WTC11 (cell line): ENCODE measurements at regions not wholly inside any gene's neighbourhood (a gene's known extent, or its start where the extent isn't known, plus 50 kb on each side); places are given as distances from the start of the nearest gene placed in this dataset.

Experiments used
- ATAC-seq: fragments of 200-7000 bp; cut with Tn5 transposase; 2 replicates; pipeline ENCODE4 v1.10.0; 2021; ENCODE audit warnings: mild to moderate bottlenecking, moderate library complexity
- CTCF ChIA-PET: fragments of 300-600 bp; sonication (Branson Sonifier 250); formaldehyde crosslinking; loops from one replicate; lab custom pipeline; 2021; ENCODE audit warnings: antibody characterized with exemption; lab: Charles Lee
- POLR2A ChIA-PET: fragments of 350-600 bp; sonication (Branson Sonifier 250); formaldehyde crosslinking; loops from one replicate; lab custom pipeline; 2021; ENCODE audit warnings: antibody characterized with exemption; lab: Charles Lee
- DNase-seq: peaks from one replicate; pipeline ENCODE4 v3.0.0; 2021; ENCODE audit warnings: low spot score
- H3K27ac Mint-ChIP-seq: 2 replicates; pipeline ENCODE4 v1.8.0; 2021; ENCODE audit warnings: mixed read lengths
- H3K27me3 Mint-ChIP-seq: 2 replicates; pipeline ENCODE4 v1.8.0; 2021; ENCODE audit warnings: low read depth, mild to moderate bottlenecking, moderate library complexity, mixed read lengths
- H3K36me3 Mint-ChIP-seq: 2 replicates; pipeline ENCODE4 v1.8.0; 2021; ENCODE audit warnings: mixed read lengths
- H3K4me1 Mint-ChIP-seq: 2 replicates; pipeline ENCODE4 v1.8.0; 2022; ENCODE audit warnings: mixed read lengths
- H3K4me3 Mint-ChIP-seq: 2 replicates; pipeline ENCODE4 v1.8.0; 2021; ENCODE audit warnings: mild to moderate bottlenecking, moderate library complexity, mixed read lengths
- H3K9me3 Mint-ChIP-seq: 2 replicates; pipeline ENCODE4 v1.8.0; 2021; ENCODE audit warnings: mixed read lengths
- ATF1 ChIP-seq: sonication (generic); formaldehyde crosslinking; IDR thresholded peaks from 2 replicates; pipeline ENCODE4 v1.8.1; 2023; ENCODE audit warnings: mild to moderate bottlenecking, moderate library complexity, missing genetic modification reagents
- CREM ChIP-seq: sonication (generic); formaldehyde crosslinking; IDR thresholded peaks from 2 replicates; pipeline ENCODE4 v1.8.1; 2022; ENCODE audit warnings: mild to moderate bottlenecking, missing genetic modification reagents, moderate library complexity
- CTCF ChIP-seq: fragments of 200-600 bp; IDR thresholded peaks from 2 replicates; pipeline ENCODE4 v1.8.0; 2022; ENCODE audit warnings: antibody characterized with exemption
- EMX1 ChIP-seq: fragments of 250-450 bp; sonication (Bioruptor Pico); IDR thresholded peaks from 2 replicates; pipeline ENCODE4 v1.8.0; 2021; ENCODE audit warnings: mild to moderate bottlenecking
- FOXP1 ChIP-seq: sonication (generic); formaldehyde crosslinking; IDR thresholded peaks from 2 replicates; pipeline ENCODE4 v1.8.0; 2022; ENCODE audit warnings: missing genetic modification reagents, mild to moderate bottlenecking, moderate library complexity, borderline replicate concordance
- GRHL2 ChIP-seq: fragments of 250-450 bp; sonication (Bioruptor Pico); IDR thresholded peaks from 2 replicates; pipeline ENCODE4 v1.8.0; 2022; ENCODE audit warnings: mild to moderate bottlenecking, moderate library complexity; ENCODE audit not compliant: insufficient replicate concordance, severe bottlenecking
- IRF2 ChIP-seq: sonication (generic); formaldehyde crosslinking; IDR thresholded peaks from 2 replicates; pipeline ENCODE4 v1.8.0; 2022; ENCODE audit warnings: low read depth, missing genetic modification reagents, borderline replicate concordance
- KAT7 ChIP-seq: sonication (generic); formaldehyde crosslinking; IDR thresholded peaks from 2 replicates; pipeline ENCODE4 v1.8.1; 2023; ENCODE audit warnings: missing genetic modification reagents, mild to moderate bottlenecking, borderline replicate concordance
- NFATC4 ChIP-seq: fragments of 250-450 bp; sonication (Bioruptor Pico); IDR thresholded peaks from 2 replicates; pipeline ENCODE4 v1.9.0; 2021; ENCODE audit warnings: mild to moderate bottlenecking
- OVOL2 ChIP-seq: fragments of 250-450 bp; sonication (Bioruptor Pico); IDR thresholded peaks from 2 replicates; pipeline ENCODE4 v1.9.0; 2021; ENCODE audit warnings: mild to moderate bottlenecking, borderline replicate concordance
- RELA ChIP-seq: sonication (generic); formaldehyde crosslinking; IDR thresholded peaks from 2 replicates; pipeline ENCODE4 v1.8.1; 2022; ENCODE audit warnings: missing genetic modification reagents, mild to moderate bottlenecking, borderline replicate concordance
- TEAD4 ChIP-seq: sonication (generic); formaldehyde crosslinking; IDR thresholded peaks from 2 replicates; pipeline ENCODE4 v1.8.0; 2022; ENCODE audit warnings: mild to moderate bottlenecking, missing genetic modification reagents
- ZNF671 ChIP-seq: fragments of 250-450 bp; sonication (Bioruptor Pico); IDR thresholded peaks from 2 replicates; pipeline ENCODE4 v1.8.0; 2021; ENCODE audit warnings: mild to moderate bottlenecking
- ZSCAN18 ChIP-seq: fragments of 250-450 bp; sonication (Bioruptor Pico); IDR thresholded peaks from 2 replicates; pipeline ENCODE4 v2.1.2; 2022; ENCODE audit warnings: mild to moderate bottlenecking, moderate library complexity
- TF ChIP-seq, protein P1 (sequence below): sonication (generic); formaldehyde crosslinking; conservative IDR thresholded peaks from 2 replicates; pipeline ENCODE4 v1.8.1; 2023; ENCODE audit warnings: mild to moderate bottlenecking, low read depth, missing genetic modification reagents, moderate library complexity
- TF ChIP-seq, protein P2 (sequence below): sonication (generic); formaldehyde crosslinking; IDR thresholded peaks from 2 replicates; pipeline ENCODE4 v1.8.1; 2023; ENCODE audit warnings: mild to moderate bottlenecking, missing genetic modification reagents, moderate library complexity
- TF ChIP-seq, protein P3 (sequence below): sonication (generic); formaldehyde crosslinking; IDR thresholded peaks from 2 replicates; pipeline ENCODE4 v1.8.1; 2023; ENCODE audit warnings: mild to moderate bottlenecking, moderate library complexity, missing genetic modification reagents
- TF ChIP-seq, protein P4 (sequence below): fragments of 250-450 bp; sonication (Bioruptor Pico); IDR thresholded peaks from 2 replicates; pipeline ENCODE4 v1.9.0; 2021; ENCODE audit warnings: mild to moderate bottlenecking, borderline replicate concordance

GRCh38 chr14:55756557-55756956, 176.6 kb downstream of the KTN1 start (continued):
- TF ChIP-seq, protein P1, sequence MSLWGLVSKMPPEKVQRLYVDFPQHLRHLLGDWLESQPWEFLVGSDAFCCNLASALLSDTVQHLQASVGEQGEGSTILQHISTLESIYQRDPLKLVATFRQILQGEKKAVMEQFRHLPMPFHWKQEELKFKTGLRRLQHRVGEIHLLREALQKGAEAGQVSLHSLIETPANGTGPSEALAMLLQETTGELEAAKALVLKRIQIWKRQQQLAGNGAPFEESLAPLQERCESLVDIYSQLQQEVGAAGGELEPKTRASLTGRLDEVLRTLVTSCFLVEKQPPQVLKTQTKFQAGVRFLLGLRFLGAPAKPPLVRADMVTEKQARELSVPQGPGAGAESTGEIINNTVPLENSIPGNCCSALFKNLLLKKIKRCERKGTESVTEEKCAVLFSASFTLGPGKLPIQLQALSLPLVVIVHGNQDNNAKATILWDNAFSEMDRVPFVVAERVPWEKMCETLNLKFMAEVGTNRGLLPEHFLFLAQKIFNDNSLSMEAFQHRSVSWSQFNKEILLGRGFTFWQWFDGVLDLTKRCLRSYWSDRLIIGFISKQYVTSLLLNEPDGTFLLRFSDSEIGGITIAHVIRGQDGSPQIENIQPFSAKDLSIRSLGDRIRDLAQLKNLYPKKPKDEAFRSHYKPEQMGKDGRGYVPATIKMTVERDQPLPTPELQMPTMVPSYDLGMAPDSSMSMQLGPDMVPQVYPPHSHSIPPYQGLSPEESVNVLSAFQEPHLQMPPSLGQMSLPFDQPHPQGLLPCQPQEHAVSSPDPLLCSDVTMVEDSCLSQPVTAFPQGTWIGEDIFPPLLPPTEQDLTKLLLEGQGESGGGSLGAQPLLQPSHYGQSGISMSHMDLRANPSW: no peak

- ChIA-PET POLR2A (no interaction called here), CTCF (no interaction called here)
- Mint-ChIP-seq H3K27ac (no peak overlapping the region), H3K36me3 (no peaks in the 10 kb centered on the region), H3K4me1 (peaks cover 49% of the 10 kb centered on the region), H3K9me3 (peaks cover 5% of the 10 kb centered on the region), H3K27me3 (no peaks in the 10 kb centered on the region), H3K4me3 (no peak overlapping the region)
- ATAC-seq: no peak
- DNase-seq: no peak
- TF ChIP-seq, protein P2, sequence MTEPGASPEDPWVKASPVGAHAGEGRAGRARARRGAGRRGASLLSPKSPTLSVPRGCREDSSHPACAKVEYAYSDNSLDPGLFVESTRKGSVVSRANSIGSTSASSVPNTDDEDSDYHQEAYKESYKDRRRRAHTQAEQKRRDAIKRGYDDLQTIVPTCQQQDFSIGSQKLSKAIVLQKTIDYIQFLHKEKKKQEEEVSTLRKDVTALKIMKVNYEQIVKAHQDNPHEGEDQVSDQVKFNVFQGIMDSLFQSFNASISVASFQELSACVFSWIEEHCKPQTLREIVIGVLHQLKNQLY: no peak
- no peak for TF ChIP-seq CREM (CRISPR knock-in tag)
- TF ChIP-seq NFATC4 (CRISPR knock-in tag): no peak
- TF ChIP-seq, all 79 proteins: peak for 0
These were observed 178.8 kb downstream of the KTN1 start for GRCh38 chr14:55758796-55759195.

DNA sequence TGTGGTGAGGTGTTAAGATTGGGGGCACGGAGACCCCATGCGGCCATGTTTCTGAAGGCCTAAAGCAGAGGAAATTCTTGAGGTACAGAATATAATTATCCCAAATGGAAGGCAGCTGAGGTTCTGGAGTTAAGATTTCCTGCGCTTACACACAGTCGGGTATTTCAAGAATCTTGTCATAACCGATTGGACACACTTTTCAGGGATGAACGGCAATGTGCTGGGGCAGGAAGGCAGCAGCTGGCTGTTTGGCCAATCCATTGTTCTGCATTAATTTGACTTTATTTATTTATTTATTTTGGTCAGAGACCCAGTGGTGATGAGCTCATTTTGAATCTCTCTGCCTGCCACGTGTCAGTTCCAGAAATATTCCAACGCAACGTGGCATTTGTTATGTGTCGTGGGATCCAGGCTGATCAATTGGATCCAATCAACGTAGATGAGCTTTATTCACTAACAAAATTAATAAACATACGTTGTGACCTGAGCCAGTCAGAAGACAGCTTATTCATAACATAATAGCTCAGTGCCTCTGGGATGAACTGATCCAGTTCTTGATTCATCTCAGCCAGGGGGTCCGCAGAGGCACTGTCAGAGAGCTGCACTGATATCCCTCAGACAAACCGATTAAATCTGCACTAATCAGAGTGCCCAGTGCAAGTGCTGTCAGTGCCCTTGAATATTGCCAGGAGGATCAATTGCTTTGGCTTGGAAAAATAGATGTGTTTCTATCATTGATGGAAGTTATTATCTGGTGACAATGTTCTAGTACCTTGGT, 181.0 kb downstream of the KTN1 start:
- ATAC-seq: no peak
- CTCF ChIA-PET: interaction anchor here (1.3 kb wide), 1 partner anchor 29 kb away, joined by 3 read pairs; no protein-coding TSS in a partner anchor
- TF ChIP-seq GRHL2 (CRISPR knock-in tag): no peak
- TF ChIP-seq, protein P3, sequence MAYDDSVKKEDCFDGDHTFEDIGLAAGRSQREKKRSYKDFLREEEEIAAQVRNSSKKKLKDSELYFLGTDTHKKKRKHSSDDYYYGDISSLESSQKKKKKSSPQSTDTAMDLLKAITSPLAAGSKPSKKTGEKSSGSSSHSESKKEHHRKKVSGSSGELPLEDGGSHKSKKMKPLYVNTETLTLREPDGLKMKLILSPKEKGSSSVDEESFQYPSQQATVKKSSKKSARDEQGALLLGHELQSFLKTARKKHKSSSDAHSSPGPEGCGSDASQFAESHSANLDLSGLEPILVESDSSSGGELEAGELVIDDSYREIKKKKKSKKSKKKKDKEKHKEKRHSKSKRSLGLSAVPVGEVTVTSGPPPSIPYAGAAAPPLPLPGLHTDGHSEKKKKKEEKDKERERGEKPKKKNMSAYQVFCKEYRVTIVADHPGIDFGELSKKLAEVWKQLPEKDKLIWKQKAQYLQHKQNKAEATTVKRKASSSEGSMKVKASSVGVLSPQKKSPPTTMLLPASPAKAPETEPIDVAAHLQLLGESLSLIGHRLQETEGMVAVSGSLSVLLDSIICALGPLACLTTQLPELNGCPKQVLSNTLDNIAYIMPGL (CRISPR knock-in tag): no peak
- TF ChIP-seq IRF2 (CRISPR knock-in tag): no peak
- no peak for TF ChIP-seq ZSCAN18 (CRISPR knock-in tag)
- no peak for TF ChIP-seq EMX1
- TF ChIP-seq ATF1 (CRISPR knock-in tag): no peak
- TF ChIP-seq FOXP1 (CRISPR knock-in tag): no peak
- no peak for TF ChIP-seq RELA (CRISPR knock-in tag)
- no peak for TF ChIP-seq KAT7 (CRISPR knock-in tag)
- TF ChIP-seq TEAD4 (CRISPR knock-in tag): no peak
- TF ChIP-seq OVOL2 (CRISPR knock-in tag): no peak
- TF ChIP-seq, protein P4, sequence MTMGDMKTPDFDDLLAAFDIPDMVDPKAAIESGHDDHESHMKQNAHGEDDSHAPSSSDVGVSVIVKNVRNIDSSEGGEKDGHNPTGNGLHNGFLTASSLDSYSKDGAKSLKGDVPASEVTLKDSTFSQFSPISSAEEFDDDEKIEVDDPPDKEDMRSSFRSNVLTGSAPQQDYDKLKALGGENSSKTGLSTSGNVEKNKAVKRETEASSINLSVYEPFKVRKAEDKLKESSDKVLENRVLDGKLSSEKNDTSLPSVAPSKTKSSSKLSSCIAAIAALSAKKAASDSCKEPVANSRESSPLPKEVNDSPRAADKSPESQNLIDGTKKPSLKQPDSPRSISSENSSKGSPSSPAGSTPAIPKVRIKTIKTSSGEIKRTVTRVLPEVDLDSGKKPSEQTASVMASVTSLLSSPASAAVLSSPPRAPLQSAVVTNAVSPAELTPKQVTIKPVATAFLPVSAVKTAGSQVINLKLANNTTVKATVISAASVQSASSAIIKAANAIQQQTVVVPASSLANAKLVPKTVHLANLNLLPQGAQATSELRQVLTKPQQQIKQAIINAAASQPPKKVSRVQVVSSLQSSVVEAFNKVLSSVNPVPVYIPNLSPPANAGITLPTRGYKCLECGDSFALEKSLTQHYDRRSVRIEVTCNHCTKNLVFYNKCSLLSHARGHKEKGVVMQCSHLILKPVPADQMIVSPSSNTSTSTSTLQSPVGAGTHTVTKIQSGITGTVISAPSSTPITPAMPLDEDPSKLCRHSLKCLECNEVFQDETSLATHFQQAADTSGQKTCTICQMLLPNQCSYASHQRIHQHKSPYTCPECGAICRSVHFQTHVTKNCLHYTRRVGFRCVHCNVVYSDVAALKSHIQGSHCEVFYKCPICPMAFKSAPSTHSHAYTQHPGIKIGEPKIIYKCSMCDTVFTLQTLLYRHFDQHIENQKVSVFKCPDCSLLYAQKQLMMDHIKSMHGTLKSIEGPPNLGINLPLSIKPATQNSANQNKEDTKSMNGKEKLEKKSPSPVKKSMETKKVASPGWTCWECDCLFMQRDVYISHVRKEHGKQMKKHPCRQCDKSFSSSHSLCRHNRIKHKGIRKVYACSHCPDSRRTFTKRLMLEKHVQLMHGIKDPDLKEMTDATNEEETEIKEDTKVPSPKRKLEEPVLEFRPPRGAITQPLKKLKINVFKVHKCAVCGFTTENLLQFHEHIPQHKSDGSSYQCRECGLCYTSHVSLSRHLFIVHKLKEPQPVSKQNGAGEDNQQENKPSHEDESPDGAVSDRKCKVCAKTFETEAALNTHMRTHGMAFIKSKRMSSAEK (CRISPR knock-in tag): no peak
- no peak for TF ChIP-seq ZNF671 (CRISPR knock-in tag)
- no peak for TF ChIP-seq NFATC4 (CRISPR knock-in tag)
- no peak for TF ChIP-seq CTCF

More for the DNA sequence above, 181.0 kb downstream of the KTN1 start:
- H3K9me3 Mint-ChIP-seq: no peaks in the 10 kb centered on the region
- POLR2A ChIA-PET: no interaction called here
- H3K4me1 Mint-ChIP-seq: peaks cover 47% of the 10 kb centered on the region
- no peak for DNase-seq
- H3K36me3 Mint-ChIP-seq: no peaks in the 10 kb centered on the region
- H3K4me3 Mint-ChIP-seq: no peak overlapping the region
- H3K27ac Mint-ChIP-seq: no peak overlapping the region
- H3K27me3 Mint-ChIP-seq: no peaks in the 10 kb centered on the region
